Cardiac muscle cell (in vitro differentiated cells and primary cell): ENCODE measurements at regions not wholly inside any gene's neighbourhood (a gene's known extent, or its start where the extent isn't known, plus 50 kb on each side); places are given as distances from the start of the nearest gene placed in this dataset.
A peak's percentile ranks its signal among the peaks of the same experiment; 100 is the strongest.

Source experiments
- DNase-seq, 2 donors: peaks; one replicate each; pipeline versions ENCODE4 v3.0.0 to v3.0.0-alpha.2; 2010 to 2017; ENCODE audit warnings: low read depth in 1 of 2, low spot score in 1 of 2
- H3K27ac ChIP-seq: fragments of 200-600 bp; sonication (generic); 2 replicates; pipeline ENCODE4 v1.5.1; 2016
- H3K27me3 ChIP-seq: fragments of 200-600 bp; sonication (generic); 2 replicates; pipeline ENCODE4 v1.6.0; 2016; ENCODE audit warnings: control low read depth
- H3K36me3 ChIP-seq: fragments of 200-600 bp; sonication (generic); 2 replicates; pipeline ENCODE4 v1.5.1; 2016; ENCODE audit warnings: control low read depth
- H3K4me1 ChIP-seq: fragments of 200-600 bp; sonication (generic); 2 replicates; pipeline ENCODE4 v1.8.1; 2017; ENCODE audit warnings: low read depth, mild to moderate bottlenecking, mixed run types
- H3K4me3 ChIP-seq: fragments of 200-600 bp; sonication (generic); 2 replicates; pipeline ENCODE4 v1.5.1; 2016; ENCODE audit warnings: mild to moderate bottlenecking
- H3K9me3 ChIP-seq: fragments of 200-600 bp; sonication (generic); 2 replicates; pipeline ENCODE4 v1.5.1; 2017; ENCODE audit warnings: low read depth, mild to moderate bottlenecking, control low read depth
- CTCF ChIP-seq: IDR thresholded peaks from 2 replicates; pipeline ENCODE4 v1.5.1; 2012; ENCODE audit warnings: low read depth, mild to moderate bottlenecking, low read length

- Histone ChIP-seq H3K4me3 (no peak overlapping the region), H3K36me3 (no peaks in the 10 kb centered on the region), H3K4me1 (peaks cover 5% of the 10 kb centered on the region), H3K9me3 (no peaks in the 10 kb centered on the region), H3K27ac (no peak overlapping the region), H3K27me3 (no peaks in the 10 kb centered on the region)
- TF ChIP-seq CTCF = no peak
- peak in 1 of 2 donors; percentile 6 for DNase-seq
Observed at GRCh38 chr9:75797085-75797580, 93.3 kb upstream of the PCSK5 start.

DNA sequence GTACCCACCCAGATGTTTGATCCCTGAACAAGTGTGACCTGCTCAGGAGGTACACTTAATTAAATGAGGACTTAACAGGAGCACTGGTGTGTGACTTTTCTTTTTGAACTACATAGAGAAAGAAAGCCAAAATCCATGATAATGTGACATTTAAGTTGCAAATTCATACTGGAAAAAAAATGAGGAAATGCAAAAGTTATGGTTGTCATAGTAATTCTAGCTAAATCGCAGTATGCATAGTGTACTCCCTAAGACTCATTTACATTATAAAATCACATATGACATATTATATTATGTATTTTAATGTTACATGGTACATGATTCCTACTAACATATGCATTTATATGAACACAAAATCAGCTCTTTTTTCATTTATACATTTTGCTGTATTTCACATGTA, 92.0 kb upstream of the PCSK5 start:
- no peak for DNase-seq
- TF ChIP-seq CTCF = no peak
- H3K4me3 ChIP-seq = no peak overlapping the region

DNA sequence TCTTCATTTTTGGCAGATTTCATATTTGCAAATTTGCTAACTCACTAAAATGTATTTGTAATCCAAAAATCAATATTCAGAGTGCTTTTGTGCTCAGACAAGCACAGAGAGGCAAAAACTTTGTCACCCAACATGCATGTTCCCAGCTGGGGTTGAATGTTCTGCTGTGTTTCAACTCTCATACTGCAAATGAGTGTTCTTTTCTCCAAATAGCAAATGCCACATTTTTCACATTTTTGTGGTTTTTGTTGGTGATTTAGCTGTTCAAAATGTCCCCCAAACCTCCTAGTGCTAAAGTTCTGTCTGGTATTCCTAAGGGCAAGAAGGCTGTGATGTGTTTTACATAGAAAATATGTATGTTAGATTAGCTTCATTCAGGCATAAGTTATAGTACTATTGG, 87.3 kb upstream of the PCSK5 start:
- Histone ChIP-seq H3K9me3 (no peaks in the 10 kb centered on the region), H3K27ac (no peak overlapping the region), H3K4me3 (no peak overlapping the region), H3K36me3 (no peaks in the 10 kb centered on the region), H3K27me3 (no peaks in the 10 kb centered on the region), H3K4me1 (no peaks in the 10 kb centered on the region)
- DNase-seq = peak in 1 of 2 donors; percentile 40
- no peak for TF ChIP-seq CTCF

More for the DNA sequence above, 92.0 kb upstream of the PCSK5 start:
- Histone ChIP-seq H3K27ac (no peak overlapping the region), H3K4me1 (peaks cover 5% of the 10 kb centered on the region), H3K36me3 (no peaks in the 10 kb centered on the region), H3K9me3 (no peaks in the 10 kb centered on the region), H3K27me3 (no peaks in the 10 kb centered on the region)

DNA sequence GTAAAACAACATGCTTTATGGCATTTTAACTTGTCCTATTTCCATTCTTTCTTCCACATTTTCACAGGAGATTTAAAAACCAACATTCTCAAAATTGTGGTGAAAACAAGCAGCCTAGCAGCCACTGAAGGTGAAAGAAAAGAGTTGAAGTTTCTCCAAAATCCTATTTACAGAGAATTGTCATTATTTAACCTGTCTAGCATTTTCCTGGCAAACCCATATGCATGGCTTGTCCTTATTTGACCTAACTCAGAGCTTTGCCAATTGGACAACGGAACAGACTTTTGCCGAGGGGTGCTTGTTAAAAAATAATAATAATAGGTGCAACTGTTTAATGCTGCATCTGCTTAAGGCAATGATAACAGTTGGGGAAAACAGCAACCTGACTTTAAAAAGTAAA, 80.4 kb upstream of the PCSK5 start:
- H3K9me3 ChIP-seq = no peaks in the 10 kb centered on the region
- TF ChIP-seq CTCF = no peak

GRCh38 chr9:75811692-75812091, 78.8 kb upstream of the PCSK5 start:
- Histone ChIP-seq H3K9me3 (no peaks in the 10 kb centered on the region), H3K4me1 (no peaks in the 10 kb centered on the region), H3K27me3 (no peaks in the 10 kb centered on the region), H3K36me3 (no peaks in the 10 kb centered on the region), H3K4me3 (no peak overlapping the region), H3K27ac (no peak overlapping the region)
- TF ChIP-seq CTCF = no peak
- no peak for DNase-seq

More for the DNA sequence above, 80.4 kb upstream of the PCSK5 start:
- H3K4me1 ChIP-seq = no peaks in the 10 kb centered on the region
- H3K36me3 ChIP-seq = no peaks in the 10 kb centered on the region
- H3K27ac ChIP-seq = no peak overlapping the region
- H3K4me3 ChIP-seq = no peak overlapping the region
- H3K27me3 ChIP-seq = no peaks in the 10 kb centered on the region
- DNase-seq = no peak

GRCh38 chr9:75812141-75812540, 78.3 kb upstream of the PCSK5 start:
- Histone ChIP-seq H3K9me3 (no peaks in the 10 kb centered on the region), H3K27me3 (no peaks in the 10 kb centered on the region), H3K4me1 (no peaks in the 10 kb centered on the region), H3K4me3 (no peak overlapping the region), H3K36me3 (no peaks in the 10 kb centered on the region), H3K27ac (no peak overlapping the region)
- TF ChIP-seq CTCF = no peak
- DNase-seq = no peak
